ENCODE measurements at regions not wholly inside any gene's neighbourhood (a gene's known extent, or its start where the extent isn't known, plus 50 kb on each side); places are given as distances from the start of the nearest gene placed in this dataset.

- BruUV-seq (replicated peaks) = no TSS peak
- DNase-seq = no peak
- Mint-ChIP-seq H3K4me3 (ENCODE audit: low read depth, unreplicated experiment) (no peak overlapping the region), H3K27ac (ENCODE audit: unreplicated experiment) (no peak overlapping the region), H3K9me3 (ENCODE audit: low read depth, unreplicated experiment) (no peaks in the 10 kb centered on the region), H3K27me3 (ENCODE audit: unreplicated experiment) (no peaks in the 10 kb centered on the region), H3K36me3 (ENCODE audit: insufficient read depth, unreplicated experiment) (peaks cover 4% of the 10 kb centered on the region), H3K4me1 (ENCODE audit: low read depth, unreplicated experiment) (no peaks in the 10 kb centered on the region)
- intact Hi-C loops (cut with micrococcal nuclease; ENCODE audit: unreplicated experiment) = no loop called here
- TF ChIP-seq CTCF (IDR thresholded peaks at IDR 0.05; ENCODE audit: unreplicated experiment) = no peak
- CTCF ChIA-PET = interaction anchor here (0.5 kb wide), 1 partner anchor 719 kb away, joined by 7 read pairs; no protein-coding TSS in a partner anchor
Observed at GRCh38 chr9:90967145-90967538, 165.5 kb downstream of the SYK start.

GRCh38 chr9:90969021-90969675 lies 167.5 kb downstream of the SYK start:
- intact Hi-C loops (cut with micrococcal nuclease; ENCODE audit: unreplicated experiment) = no loop called here
- H3K4me1 Mint-ChIP-seq (ENCODE audit: low read depth, unreplicated experiment) = no peaks in the 10 kb centered on the region

GRCh38 chr9:90970608-90971007 lies 169.0 kb downstream of the SYK start:
- DNase-seq = no peak
- TF ChIP-seq CTCF (IDR thresholded peaks at IDR 0.05; ENCODE audit: unreplicated experiment) = no peak
- no peaks in the 10 kb centered on the region for H3K36me3 Mint-ChIP-seq (ENCODE audit: insufficient read depth, unreplicated experiment)
- H3K4me1 Mint-ChIP-seq (ENCODE audit: low read depth, unreplicated experiment) = no peaks in the 10 kb centered on the region
- no peak overlapping the region for H3K27ac Mint-ChIP-seq (ENCODE audit: unreplicated experiment)
- intact Hi-C loops (cut with micrococcal nuclease; ENCODE audit: unreplicated experiment) = no loop called here
- CTCF ChIA-PET = interaction anchor here (1.2 to 1.3 kb wide), 2 partner anchors 25 to 756 kb away, joined by 3 read pairs; no protein-coding TSS in a partner anchor
- no TSS peak for BruUV-seq (replicated peaks)
- peaks cover 14% of the 10 kb centered on the region for H3K27me3 Mint-ChIP-seq (ENCODE audit: unreplicated experiment)
- no peak overlapping the region for H3K4me3 Mint-ChIP-seq (ENCODE audit: low read depth, unreplicated experiment)
- H3K9me3 Mint-ChIP-seq (ENCODE audit: low read depth, unreplicated experiment) = no peaks in the 10 kb centered on the region

More at GRCh38 chr9:90969021-90969675, 167.5 kb downstream of the SYK start:
- Mint-ChIP-seq H3K27ac (ENCODE audit: unreplicated experiment) (no peak overlapping the region), H3K36me3 (ENCODE audit: insufficient read depth, unreplicated experiment) (peaks cover 4% of the 10 kb centered on the region), H3K4me3 (ENCODE audit: low read depth, unreplicated experiment) (no peak overlapping the region), H3K27me3 (ENCODE audit: unreplicated experiment) (peaks cover 1% of the 10 kb centered on the region), H3K9me3 (ENCODE audit: low read depth, unreplicated experiment) (no peaks in the 10 kb centered on the region)
- no peak for DNase-seq
- BruUV-seq (replicated peaks) = no TSS peak
- CTCF ChIA-PET = no interaction called here
- no peak for TF ChIP-seq CTCF (IDR thresholded peaks at IDR 0.05; ENCODE audit: unreplicated experiment)

- CTCF ChIA-PET = interaction anchor here (1.3 kb wide), 1 partner anchor 24 kb away, joined by 3 read pairs; no protein-coding TSS in a partner anchor
Observed at GRCh38 chr9:90972057-90972456, 170.4 kb downstream of the SYK start.

More at GRCh38 chr9:90972057-90972456, 170.4 kb downstream of the SYK start:
- intact Hi-C loops (cut with micrococcal nuclease; ENCODE audit: unreplicated experiment) = no loop called here
- no peak for TF ChIP-seq CTCF (IDR thresholded peaks at IDR 0.05; ENCODE audit: unreplicated experiment)
- Mint-ChIP-seq H3K36me3 (ENCODE audit: insufficient read depth, unreplicated experiment) (no peaks in the 10 kb centered on the region), H3K27ac (ENCODE audit: unreplicated experiment) (no peak overlapping the region), H3K4me1 (ENCODE audit: low read depth, unreplicated experiment) (no peaks in the 10 kb centered on the region), H3K9me3 (ENCODE audit: low read depth, unreplicated experiment) (no peaks in the 10 kb centered on the region), H3K27me3 (ENCODE audit: unreplicated experiment) (peaks cover 14% of the 10 kb centered on the region), H3K4me3 (ENCODE audit: low read depth, unreplicated experiment) (no peak overlapping the region)
- no peak for DNase-seq
- no TSS peak for BruUV-seq (replicated peaks)

Measured in Calu3 (cell line).